H1 (cell line): ENCODE measurements at regions not wholly inside any gene's neighbourhood (a gene's known extent, or its start where the extent isn't known, plus 50 kb on each side); places are given as distances from the start of the nearest gene placed in this dataset.

Experiments used
- CTCF ChIA-PET: fragments of 300-600 bp; sonication (Branson Sonifier 250); formaldehyde crosslinking; loops from one replicate; lab custom pipeline; 2021; ENCODE audit not compliant: partially characterized antibody; lab: Charles Lee
- POLR2A ChIA-PET: fragments of 300-600 bp; sonication (Branson Sonifier 250); formaldehyde crosslinking; loops from one replicate; lab custom pipeline; 2021; ENCODE audit warnings: inconsistent platforms; ENCODE audit not compliant: partially characterized antibody; lab: Charles Lee
- DNase-seq, 2 experiments: peaks; one replicate each; pipeline versions ENCODE4 v3.0.0 to v3.0.0-alpha.2; 2010 to 2022; ENCODE audit warnings: low spot score in 2 of 2, low read depth in 1 of 2, mixed read lengths in 1 of 2
- FAIRE-seq: peaks from 2 replicates; lab custom pipeline; 2011; peaks lifted over from hg19 to GRCh38; lab: Jason Lieb, UNC
- H2AFZ ChIP-seq: 2 replicates; pipeline ENCODE4 v1.8.1; 2012; ENCODE audit warnings: low read length, inconsistent platforms
- H2AK5ac ChIP-seq: 2 replicates; pipeline ENCODE4 v1.6.1; 2013; ENCODE audit warnings: low read depth, low read length
- H2BK120ac ChIP-seq: replicated peaks from 2 replicates; pipeline ENCODE3; 2013; ENCODE audit warnings: low read depth, low read length, inconsistent platforms
- H2BK12ac ChIP-seq: 2 replicates; pipeline ENCODE4 v1.6.1; 2013; ENCODE audit warnings: low read depth, low read length
- H2BK15ac ChIP-seq: 2 replicates; pipeline ENCODE4 v1.6.1; 2013; ENCODE audit warnings: low read length
- H2BK20ac ChIP-seq: 2 replicates; pipeline ENCODE4 v1.6.1; 2013; ENCODE audit warnings: low read length
- H2BK5ac ChIP-seq: 2 replicates; pipeline ENCODE4 v1.6.1; 2013; ENCODE audit warnings: low read depth, low read length
- H3K14ac ChIP-seq: 2 replicates; pipeline ENCODE4 v1.6.1; 2013; ENCODE audit warnings: inconsistent platforms; ENCODE audit not compliant: insufficient read length
- H3K18ac ChIP-seq: 2 replicates; pipeline ENCODE4 v1.6.1; 2013; ENCODE audit warnings: low read length; ENCODE audit errors: extremely low read depth
- H3K23ac ChIP-seq: 2 replicates; pipeline ENCODE4 v1.6.1; 2013; ENCODE audit warnings: inconsistent platforms; ENCODE audit not compliant: insufficient read length
- H3K23me2 ChIP-seq: 2 replicates; pipeline ENCODE4 v1.6.1; 2013; ENCODE audit warnings: low read depth, low read length
- H3K27ac ChIP-seq: 2 replicates; pipeline ENCODE4 v1.6.1; 2011; ENCODE audit warnings: low read depth, low read length, inconsistent platforms
- H3K27me3 ChIP-seq, 4 experiments: replicated peaks in 1 of 4; 1 replicate in 1 of 4; 2 replicates in 3 of 4; pipeline versions ENCODE4 v1.6.1 to v1.8.1; 2011 to 2013; ENCODE audit warnings: low read length in 3 of 4, mild to moderate bottlenecking in 3 of 4, inconsistent platforms in 2 of 4, mixed read lengths in 2 of 4, moderate library complexity in 1 of 4; ENCODE audit not compliant: control insufficient read depth in 3 of 4, insufficient read depth in 3 of 4; ENCODE audit errors: extremely low read depth in 1 of 4
- H3K36me3 ChIP-seq, 4 experiments: 2 replicates each; pipeline versions ENCODE4 v1.6.1 to v1.8.1; 2011 to 2013; ENCODE audit warnings: mild to moderate bottlenecking in 4 of 4, low read length in 3 of 4, moderate library complexity in 2 of 4, control low read depth in 1 of 4, inconsistent platforms in 1 of 4; ENCODE audit not compliant: insufficient read depth in 4 of 4, control insufficient read depth in 2 of 4
- H3K4ac ChIP-seq: replicated peaks from 2 replicates; pipeline ENCODE3; 2013; ENCODE audit warnings: low read length, low read depth, mixed read lengths, inconsistent platforms; ENCODE audit not compliant: insufficient read length
- H3K4me1 ChIP-seq, 4 experiments: replicated peaks in 1 of 4; 1 replicate in 1 of 4; 2 replicates in 3 of 4; pipeline versions ENCODE4 v1.6.1 to v1.8.1; 2011 to 2013; ENCODE audit warnings: low read length in 3 of 4, inconsistent platforms in 2 of 4, mixed read lengths in 1 of 4; ENCODE audit not compliant: insufficient read depth in 4 of 4, control insufficient read depth in 3 of 4
- H3K4me2 ChIP-seq, 2 experiments: 2 replicates each; pipeline versions ENCODE4 v1.6.1 to v1.8.1; 2011 to 2013; ENCODE audit warnings: low read depth in 2 of 2, low read length in 2 of 2, control low read depth in 1 of 2, inconsistent platforms in 1 of 2, mild to moderate bottlenecking in 1 of 2; ENCODE audit not compliant: insufficient read depth in 1 of 2
- H3K4me3 ChIP-seq, 4 experiments: fragments of 200-600, 300-600 bp in 1 of 4; sonication (generic), shearing (Covaris generic), sonication (Bioruptor Twin) in 1 of 4; 2 replicates each; pipeline versions ENCODE4 v1.5.1 to v1.8.1; 2011 to 2016; ENCODE audit warnings: low read length in 4 of 4, low read depth in 3 of 4, control low read depth in 2 of 4, inconsistent platforms in 2 of 4, mild to moderate bottlenecking in 2 of 4, mixed read lengths in 1 of 4, moderate library complexity in 1 of 4; ENCODE audit not compliant: insufficient read depth in 2 of 4; ENCODE audit errors: extremely low read depth in 1 of 4
- H3K56ac ChIP-seq: replicated peaks from 2 replicates; pipeline ENCODE3; 2013; ENCODE audit warnings: low read depth, mild to moderate bottlenecking, mixed read lengths, low read length, inconsistent platforms; ENCODE audit not compliant: insufficient read length
- H3K79me1 ChIP-seq: 2 replicates; pipeline ENCODE4 v1.6.1; 2013; ENCODE audit warnings: low read depth, low read length, control low read depth
- H3K79me2 ChIP-seq, 2 experiments: 2 replicates each; pipeline versions ENCODE4 v1.6.1 to v1.8.1; 2012 to 2013; ENCODE audit warnings: low read length in 2 of 2, mild to moderate bottlenecking in 2 of 2, inconsistent platforms in 1 of 2; ENCODE audit not compliant: insufficient read depth in 2 of 2, control insufficient read depth in 1 of 2
- H3K9ac ChIP-seq, 4 experiments: replicated peaks in 1 of 4; 1 replicate in 1 of 4; 2 replicates in 3 of 4; pipeline versions ENCODE4 v1.6.1 to v1.8.1; 2011 to 2013; ENCODE audit warnings: low read depth in 3 of 4, low read length in 3 of 4, control low read depth in 2 of 4, mild to moderate bottlenecking in 2 of 4, moderate library complexity in 2 of 4, inconsistent platforms in 1 of 4; ENCODE audit errors: extremely low read depth in 1 of 4
- H3K9me3 ChIP-seq, 2 experiments: 2 replicates each; pipeline versions ENCODE4 v1.6.1 to v1.8.1; 2012 to 2013; ENCODE audit warnings: mild to moderate bottlenecking in 2 of 2, moderate library complexity in 2 of 2, control low read depth in 1 of 2, inconsistent platforms in 1 of 2, low read depth in 1 of 2, low read length in 1 of 2, mixed read lengths in 1 of 2; ENCODE audit not compliant: insufficient read depth in 2 of 2
- H4K20me1 ChIP-seq, 2 experiments: replicated peaks in 1 of 2; 2 replicates each; pipeline versions ENCODE3 to v1.8.1; 2011 to 2013; ENCODE audit warnings: inconsistent platforms in 2 of 2, low read length in 2 of 2, mild to moderate bottlenecking in 1 of 2; ENCODE audit not compliant: insufficient read depth in 2 of 2, control insufficient read depth in 1 of 2
- H4K5ac ChIP-seq: 2 replicates; pipeline ENCODE4 v1.6.1; 2013; ENCODE audit warnings: low read length, low read depth, mixed read lengths, inconsistent platforms; ENCODE audit not compliant: insufficient read length
- H4K8ac ChIP-seq: 2 replicates; pipeline ENCODE4 v1.8.0; 2013; ENCODE audit warnings: mild to moderate bottlenecking, moderate library complexity, low read length, inconsistent platforms; ENCODE audit not compliant: insufficient read depth; ENCODE audit errors: extremely low read depth
- H4K91ac ChIP-seq: replicated peaks from 2 replicates; pipeline ENCODE3; 2013; ENCODE audit warnings: low read length, mixed read lengths, inconsistent platforms; ENCODE audit not compliant: insufficient read length
- ATF2 ChIP-seq: IDR thresholded peaks from 2 replicates; pipeline ENCODE4 v1.6.1; 2012; ENCODE audit warnings: low read length, inconsistent platforms
- EGR1 ChIP-seq: IDR thresholded peaks from 2 replicates; pipeline ENCODE4 v1.6.1; 2011; ENCODE audit warnings: low read depth, low read length, borderline replicate concordance
- HDAC2 ChIP-seq, 2 experiments: fragments of 300-600 bp in 1 of 2; sonication (generic) in 1 of 2; IDR thresholded peaks; 2 replicates each; pipeline ENCODE4 v1.6.1; 2011 to 2012; ENCODE audit warnings: low read depth in 2 of 2, low read length in 2 of 2, mild to moderate bottlenecking in 2 of 2, moderate library complexity in 2 of 2, borderline replicate concordance in 1 of 2, inconsistent platforms in 1 of 2
- PHF8 ChIP-seq: fragments of 200-600 bp; sonication (generic); conservative IDR thresholded peaks from 2 replicates; pipeline ENCODE4 v1.7.1; 2012; ENCODE audit warnings: low read depth, mild to moderate bottlenecking, inconsistent platforms, low read length, moderate library complexity
- WGBS, 2 experiments: shearing (Covaris generic) in 1 of 2; methylation state at CpG; one replicate each; pipeline versions ENCODE4 v1.1.6 to v1.1.7; 2013 to 2015; ENCODE audit warnings: low lambda C conversion rate in 2 of 2, mixed read lengths in 2 of 2, inconsistent platforms in 1 of 2, low coverage in 1 of 2, missing lambda C conversion rate in 1 of 2; ENCODE audit not compliant: insufficient replicate concordance in 2 of 2, insufficient coverage in 1 of 2, insufficient read length in 1 of 2; ENCODE audit errors: extremely low coverage in 1 of 2, missing lambda C conversion rate in 1 of 2; 5-methylcytosine and 5-hydroxymethylcytosine counted together

DNA sequence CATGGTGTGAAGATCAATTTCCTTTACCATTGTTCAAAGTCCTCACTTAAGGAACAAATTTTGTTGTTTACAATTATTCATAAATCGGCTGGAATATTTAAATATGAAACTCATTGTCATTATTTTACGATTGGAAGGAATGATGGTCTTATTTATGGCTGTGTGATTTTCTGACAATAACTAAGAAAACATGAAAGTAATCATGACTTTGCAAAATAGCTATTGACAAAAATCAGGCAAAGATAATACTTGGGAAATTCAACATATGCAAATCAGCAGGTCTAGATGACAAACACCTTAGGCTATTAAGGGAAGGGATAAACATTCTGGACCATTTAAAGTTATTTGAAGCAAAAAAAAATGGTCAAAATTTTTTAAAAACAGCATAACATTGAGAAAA is 654.8 kb upstream of the CNTN5 start:
- Histone ChIP-seq H3K79me1 (no peaks in the 10 kb centered on the region), H3K14ac (no peak overlapping the region), H2BK20ac (no peak overlapping the region), H3K23me2 (no peaks in the 10 kb centered on the region), H3K4ac (no peak overlapping the region), H4K91ac (no peak overlapping the region), H3K18ac (no peak overlapping the region), H3K36me3 (no peaks in the 10 kb centered on the region), H3K4me3 (no peak overlapping the region), H3K23ac (no peak overlapping the region), H2BK12ac (no peak overlapping the region), H2BK15ac (no peak overlapping the region), H3K27me3 (no peaks in the 10 kb centered on the region), H3K79me2 (no peaks in the 10 kb centered on the region), H3K9me3 (no peaks in the 10 kb centered on the region), H4K5ac (no peak overlapping the region), H4K20me1 (no peaks in the 10 kb centered on the region), H3K4me1 (no peaks in the 10 kb centered on the region), H4K8ac (no peak overlapping the region), H3K9ac (no peak overlapping the region), H2AK5ac (no peak overlapping the region), H2BK5ac (no peak overlapping the region), H3K56ac (no peak overlapping the region), H2BK120ac (no peak overlapping the region), H3K27ac (no peak overlapping the region), H2AFZ (no peak overlapping the region), H3K4me2 (no peak overlapping the region)
- no peak for FAIRE-seq
- ChIA-PET POLR2A (no interaction called here), CTCF (no interaction called here)
- no peak for DNase-seq
- 89% methylated on average over 2 of the region's 2 CpGs; no CpG with 5 or more reads in 1 of the 2 experiments for WGBS, 2 experiments
- TF ChIP-seq HDAC2 (IDR thresholded peaks at IDR 0.05; ENCODE audit: borderline replicate concordance in 1 of 2, low read depth in 2 of 2, low read length in 2 of 2) (no peak), ATF2 (no peak), EGR1 (no peak), PHF8 (no peak)
